Stimulated activated naive CD8-positive, alpha-beta T cell treated with anti-CD3 and anti-CD28 coated beads, Interleukin-15, Interleukin-2, amounts not matched to agents 100 U/mL and 50 U/mL, for 24 hours (primary cell): ENCODE measurements at regions not wholly inside any gene's neighbourhood (a gene's known extent, or its start where the extent isn't known, plus 50 kb on each side); places are given as distances from the start of the nearest gene placed in this dataset.
"Not testable (repeated sequence)": the region's sequence is repeated elsewhere in the genome, so short reads cannot be mapped to it uniquely, and the experiment has no call there.

ENCODE experiments used
- ATAC-seq: fragments of 150-1000 bp; cut with Tn5 transposase; one replicate; pipeline ENCODE4 v1.10.0; 2021
- DNase-seq: peaks from one replicate; pipeline ENCODE4 v3.0.0; 2021

DNA sequence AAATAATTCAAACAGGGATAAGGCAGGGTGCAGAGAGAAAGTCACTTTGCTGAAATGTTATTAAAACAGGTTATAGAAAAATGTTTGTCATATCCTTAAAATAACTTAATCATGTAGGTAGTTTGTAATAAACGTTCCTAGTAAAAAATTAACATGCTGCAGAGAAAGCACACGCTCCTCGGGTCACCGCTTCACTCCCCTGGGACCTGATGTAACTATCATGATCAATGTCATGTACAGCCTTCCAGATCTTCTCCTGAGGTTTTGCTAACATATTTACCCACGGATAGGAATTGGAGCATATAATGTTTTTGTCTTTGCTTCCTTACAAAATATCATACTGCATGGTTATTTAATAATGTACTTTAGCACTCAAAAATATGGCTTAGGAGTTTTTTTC, 285.1 kb upstream of the TMEM132C start:
- ATAC-seq (no peak), DNase-seq (no peak)

DNA sequence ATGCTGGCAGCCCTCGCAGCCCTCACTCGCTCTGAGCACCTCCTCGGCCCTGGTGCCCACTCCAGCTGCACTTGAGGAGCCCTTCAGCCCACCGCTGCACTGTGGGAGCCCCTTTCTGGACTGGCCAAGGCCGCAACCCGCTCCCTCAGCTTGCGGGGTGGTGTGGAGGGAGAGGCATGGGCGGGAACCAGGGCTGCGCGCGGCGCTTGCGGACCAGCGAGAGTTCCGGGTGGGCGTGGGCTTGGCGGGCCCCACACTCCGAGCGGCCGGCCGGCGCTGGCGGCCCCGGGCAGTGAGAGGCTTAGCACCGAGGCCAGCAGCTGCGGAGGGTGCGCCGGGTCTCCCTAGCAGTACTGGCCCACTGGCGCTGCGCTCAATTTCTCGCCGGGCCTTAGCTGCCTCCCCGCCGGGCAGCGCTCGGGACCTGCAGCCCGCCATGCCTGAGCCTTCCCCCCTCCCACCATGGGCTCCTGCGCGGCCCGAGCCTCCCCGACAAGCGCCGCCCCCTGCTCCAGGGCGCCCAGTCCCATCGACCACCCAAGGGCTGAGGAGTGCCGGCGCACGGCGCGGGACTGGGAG, 283.7 kb upstream of the TMEM132C start:
- not testable (repeated sequence) for DNase-seq, ATAC-seq

DNA sequence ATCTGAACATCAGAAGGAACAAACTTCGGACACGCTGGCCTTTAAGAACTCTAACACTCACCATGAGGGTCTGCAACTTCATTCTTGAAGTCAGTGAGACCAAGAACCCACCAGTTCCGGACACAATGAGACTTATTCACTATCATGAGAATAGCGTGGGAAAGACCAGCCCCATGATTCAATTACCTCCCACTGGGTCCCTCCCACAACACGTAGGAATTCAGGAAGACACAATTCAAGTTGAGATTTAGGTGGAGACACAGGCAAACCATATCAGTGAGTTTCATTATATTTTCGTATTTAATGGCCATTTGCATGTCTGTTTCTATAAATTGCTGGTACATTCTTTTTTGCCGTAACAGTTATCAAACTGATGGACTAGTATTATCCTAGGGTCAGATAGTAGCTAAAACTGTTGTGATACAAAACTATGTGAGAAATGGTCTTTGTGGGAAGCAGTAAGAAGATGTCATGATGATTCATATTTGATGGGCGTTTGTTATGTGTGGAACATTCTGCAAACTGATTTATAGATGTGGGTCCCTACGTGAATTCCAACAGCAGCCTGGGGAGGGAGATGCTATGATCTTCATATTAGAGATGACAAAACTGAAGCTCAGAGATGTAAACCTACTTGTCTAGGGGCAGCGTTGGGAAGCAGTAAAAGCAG, 282.4 kb upstream of the TMEM132C start:
- DNase-seq (no peak), ATAC-seq (no peak)

DNA sequence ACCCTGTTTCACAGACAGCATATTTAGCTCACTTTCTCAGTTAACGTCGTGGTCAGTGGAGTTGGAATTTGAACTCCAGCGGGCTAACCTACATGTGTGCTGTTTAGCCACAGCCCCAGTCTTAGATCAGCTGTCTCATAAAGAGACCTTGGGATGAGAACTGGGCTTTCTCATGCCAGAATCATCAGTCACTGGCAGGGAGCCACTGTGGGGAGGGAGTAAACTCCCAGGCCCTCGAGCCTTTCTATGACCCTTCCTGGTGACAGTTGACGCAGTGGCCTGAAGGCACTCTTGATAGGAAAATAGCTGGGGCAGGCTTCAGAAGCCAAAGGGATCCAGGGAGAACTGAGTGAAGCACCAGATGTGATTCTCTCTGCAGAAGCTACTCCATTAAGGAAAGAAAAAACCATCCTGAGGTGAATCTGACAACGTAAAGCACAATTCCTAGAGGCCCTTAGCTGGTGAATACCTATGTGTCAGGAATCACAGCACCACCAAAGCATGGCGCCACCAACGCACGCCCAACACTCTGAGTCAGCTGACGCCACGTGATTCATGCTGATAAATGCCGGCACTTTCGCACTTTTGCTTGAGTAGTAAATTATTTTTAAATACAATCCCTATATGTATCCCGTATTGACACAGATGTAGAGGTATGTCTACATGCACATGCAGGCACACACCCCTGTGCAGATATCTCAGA, 279.6 kb upstream of the TMEM132C start:
- DNase-seq (no peak), ATAC-seq (no peak)

DNA sequence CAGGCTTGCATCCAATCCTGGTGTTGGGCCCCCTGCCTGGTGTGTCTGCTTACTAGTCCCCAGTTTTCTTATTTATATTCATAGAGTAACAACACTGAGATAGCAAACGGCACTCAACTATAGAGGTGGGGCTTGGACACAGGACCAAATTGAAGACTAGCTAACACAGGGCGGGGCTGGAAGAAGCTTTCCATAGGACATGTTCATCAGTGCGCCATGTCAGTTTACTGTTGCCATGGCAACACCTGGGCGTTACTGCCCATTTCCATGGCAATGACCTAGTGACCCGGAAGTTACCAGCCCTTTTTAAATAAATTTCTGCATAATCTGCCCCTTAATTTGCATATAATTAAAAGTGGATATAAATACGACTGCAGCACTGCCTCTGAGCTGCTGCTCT, 275.5 kb upstream of the TMEM132C start:
- ATAC-seq = no peak
- no peak for DNase-seq

DNA sequence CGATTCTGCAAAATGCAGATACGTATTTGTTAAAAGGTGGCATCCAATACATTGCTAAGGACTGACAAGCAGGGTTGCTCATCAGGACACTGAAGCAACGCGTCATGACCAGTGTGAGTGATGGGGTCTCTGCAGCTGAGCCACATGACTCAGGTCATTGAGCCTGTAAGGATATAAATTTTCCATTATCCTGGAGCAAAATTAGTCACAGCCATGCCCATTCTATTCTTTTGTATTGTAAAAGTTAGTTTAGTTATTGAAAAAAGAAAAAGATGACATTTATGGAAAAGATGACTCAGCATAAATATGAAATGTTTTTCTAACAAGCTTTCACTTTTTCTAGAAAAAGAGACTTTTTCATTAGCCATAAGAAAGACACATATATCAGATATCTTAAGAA, 268.0 kb upstream of the TMEM132C start:
- ATAC-seq (no peak), DNase-seq (no peak)

DNA sequence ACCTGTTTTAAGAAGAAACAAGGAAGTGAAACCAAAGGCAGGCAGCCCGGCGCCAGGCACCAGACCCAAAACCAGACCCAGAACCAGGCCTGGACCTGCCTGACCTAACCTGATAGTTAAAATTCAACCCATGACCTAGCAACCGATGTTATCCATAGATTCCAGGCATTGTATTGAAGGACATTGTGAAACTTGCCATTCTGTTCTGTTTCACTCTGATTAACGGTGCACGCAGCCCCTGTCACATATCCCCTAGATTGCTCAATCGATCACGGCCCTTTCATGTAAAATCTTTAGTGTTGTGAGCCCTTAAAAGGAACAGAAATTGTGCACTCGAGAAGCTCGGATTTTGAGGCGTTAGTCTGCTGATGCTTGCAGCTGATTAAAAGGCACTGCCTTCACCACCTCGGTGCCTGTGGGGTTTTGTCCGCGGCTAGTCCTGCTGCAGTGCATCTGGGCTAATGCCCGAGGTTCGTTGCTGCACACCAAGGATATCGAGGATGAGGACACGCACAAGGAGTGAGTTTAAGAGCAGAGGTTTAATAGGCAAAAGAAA, 262.5 kb upstream of the TMEM132C start:
- DNase-seq (no peak), ATAC-seq (no peak)

DNA sequence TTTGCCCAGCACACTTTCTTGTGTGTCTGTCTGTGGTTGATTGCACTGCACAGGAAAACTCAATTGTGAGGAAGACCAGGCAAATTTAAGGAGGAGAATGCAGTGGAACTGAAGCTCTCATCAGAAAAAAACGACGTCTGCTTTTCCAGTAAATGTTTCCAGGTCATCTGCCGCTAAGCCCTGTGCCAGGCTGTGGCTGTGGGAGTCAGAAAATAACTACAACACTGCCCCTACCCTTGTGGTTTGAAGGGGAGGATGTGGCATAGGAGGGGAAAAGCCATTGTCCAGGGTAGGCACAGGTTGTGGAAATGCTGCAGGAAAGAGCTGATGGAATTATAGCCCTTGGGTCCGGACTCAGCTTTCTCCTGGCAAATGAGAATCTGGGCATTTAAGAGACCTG, 259.7 kb upstream of the TMEM132C start:
- DNase-seq (no peak), ATAC-seq (no peak)

DNA sequence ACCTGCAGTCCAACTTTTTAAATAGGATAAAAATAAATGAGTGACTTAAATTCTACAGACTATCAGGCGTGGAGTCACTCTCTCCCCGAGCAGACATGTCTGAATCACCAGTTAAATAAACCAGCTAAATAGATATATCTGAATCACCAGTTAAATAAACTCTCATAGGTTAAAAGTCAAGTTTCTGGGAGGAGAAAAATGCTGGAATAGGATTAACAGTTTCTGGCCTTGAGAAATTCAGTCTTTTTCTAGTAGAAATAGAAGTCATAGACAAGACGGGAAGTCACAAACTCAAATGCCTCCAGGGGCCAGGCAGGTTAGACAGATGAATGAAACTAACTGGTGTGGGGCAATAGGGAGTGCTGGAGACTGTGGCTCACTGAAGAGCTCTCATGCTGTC, 258.6 kb upstream of the TMEM132C start:
- ATAC-seq (no peak), DNase-seq (no peak)

DNA sequence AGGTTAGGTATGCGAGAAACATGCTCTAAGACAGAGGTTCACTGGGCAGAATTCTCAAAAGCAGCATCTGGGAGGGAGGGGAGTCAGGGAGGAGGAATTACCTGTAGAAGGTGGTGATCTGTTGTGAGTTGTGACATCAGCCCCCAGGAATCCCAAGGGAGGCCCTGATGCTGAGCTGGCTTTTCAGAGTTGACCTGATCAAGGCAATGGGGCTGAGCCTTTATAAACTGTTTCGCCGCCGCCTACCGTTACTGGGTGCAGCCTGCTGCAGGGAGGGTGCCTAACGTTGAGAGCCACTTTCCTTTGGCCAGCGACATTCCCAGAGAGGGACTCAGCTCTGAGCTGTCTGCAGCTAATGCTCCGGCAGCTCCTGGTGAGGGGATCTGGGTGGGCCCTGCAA, 257.9 kb upstream of the TMEM132C start:
- ATAC-seq = no peak

DNA sequence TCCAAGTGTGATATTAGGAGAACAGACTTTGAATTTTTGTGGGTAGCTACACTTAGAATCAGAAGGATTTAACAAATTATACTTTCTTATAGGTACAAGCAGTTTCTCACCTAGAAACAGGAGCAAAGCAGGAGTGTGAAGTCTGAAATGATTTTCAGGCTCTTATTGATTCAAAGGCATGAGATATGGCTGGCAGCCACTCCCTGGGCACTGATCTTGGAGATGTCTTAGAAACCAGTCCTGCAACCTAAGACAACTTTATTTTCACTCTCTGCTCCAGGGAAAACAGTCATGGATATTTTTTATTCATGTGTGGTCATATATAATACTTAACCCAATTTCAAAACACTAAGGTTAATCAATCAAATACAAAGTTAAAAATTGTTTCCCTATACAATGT, 254.9 kb upstream of the TMEM132C start:
- DNase-seq (no peak), ATAC-seq (no peak)

More for the DNA sequence above, 257.9 kb upstream of the TMEM132C start:
- no peak for DNase-seq

DNA sequence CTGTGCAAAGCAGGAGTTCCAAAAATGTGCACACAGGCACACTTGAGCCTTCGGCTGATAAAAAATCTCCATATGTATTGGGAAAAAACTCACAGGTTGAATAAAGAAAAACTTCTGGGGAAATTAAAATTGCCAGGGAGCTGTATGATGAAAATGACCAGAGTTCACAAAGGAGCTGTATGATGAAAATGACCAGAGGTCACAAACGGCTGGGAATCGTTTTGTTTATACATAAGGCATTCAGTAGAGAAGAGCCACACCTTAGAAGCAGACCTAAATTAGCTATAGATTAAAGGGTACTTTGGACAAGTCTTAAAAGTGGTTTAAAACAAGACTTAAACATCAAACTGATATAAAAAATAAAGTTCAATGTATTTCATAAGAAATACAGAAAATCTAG, 251.7 kb upstream of the TMEM132C start:
- no peak for DNase-seq
- no peak for ATAC-seq

DNA sequence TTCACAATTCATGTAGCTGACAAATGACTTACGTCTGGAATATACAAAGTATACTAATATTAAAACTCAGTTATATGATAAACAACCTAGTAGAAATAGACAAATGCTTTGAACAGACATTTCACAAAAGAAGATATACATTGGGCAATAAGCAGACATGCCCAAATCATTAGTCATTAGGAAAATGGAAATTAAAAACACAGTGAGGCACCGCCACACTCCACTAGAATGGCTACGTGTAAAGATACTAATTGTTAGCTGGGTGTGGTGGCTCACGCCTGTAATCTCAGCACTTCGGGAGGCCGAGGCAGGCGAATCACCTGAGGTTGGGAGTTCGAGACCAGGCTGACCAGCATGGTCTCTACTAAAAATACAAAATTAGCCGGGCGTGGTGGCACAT, 248.9 kb upstream of the TMEM132C start:
- ATAC-seq = no peak
- no peak for DNase-seq

DNA sequence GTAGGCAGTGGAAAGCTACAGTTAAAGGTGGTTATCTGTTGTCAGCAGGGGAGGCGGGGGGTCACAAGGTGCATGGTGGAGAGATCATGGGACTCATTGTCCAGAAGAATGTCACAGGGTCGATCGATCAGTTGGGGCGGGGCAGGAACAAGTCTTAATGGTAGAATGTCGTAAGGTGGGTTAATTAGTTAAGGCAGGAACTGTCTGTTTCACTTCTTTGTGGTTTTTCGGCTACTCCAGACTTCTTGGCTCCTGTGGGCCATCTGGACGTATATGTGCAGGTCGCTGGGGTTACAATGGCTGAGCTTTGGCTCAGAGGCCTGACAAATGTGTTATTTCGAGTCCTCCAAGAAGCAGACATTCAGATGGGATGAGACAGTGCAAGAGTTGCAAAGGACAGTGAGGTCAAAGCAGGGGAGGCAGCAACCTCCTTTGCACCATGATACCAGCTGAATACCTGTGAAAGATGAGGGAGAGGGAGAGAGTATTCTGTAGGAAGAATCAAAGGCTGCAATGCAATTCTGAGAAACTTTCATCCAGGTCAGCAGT, 246.9 kb upstream of the TMEM132C start:
- ATAC-seq = no peak

DNA sequence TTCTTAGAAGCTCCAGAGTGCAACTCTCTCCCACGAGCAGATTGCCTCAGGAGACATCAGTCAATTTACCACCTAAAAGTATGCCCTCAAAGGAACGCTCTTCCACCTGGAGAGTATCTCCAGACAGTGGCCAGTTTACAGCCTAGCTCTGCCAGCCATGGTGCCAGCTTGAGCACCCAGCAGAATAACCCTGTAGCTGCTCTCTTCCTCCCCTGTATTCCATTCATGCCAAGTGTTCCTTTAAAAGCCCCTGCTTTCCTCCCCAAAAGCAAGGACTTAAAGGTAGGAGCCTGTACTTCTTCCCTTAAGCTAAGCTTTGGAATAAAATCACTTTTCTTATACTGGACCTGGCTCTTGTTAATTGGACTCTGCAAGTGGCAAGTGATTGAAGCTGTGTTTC, 245.4 kb upstream of the TMEM132C start:
- ATAC-seq (no peak), DNase-seq (no peak)

More for the DNA sequence above, 246.9 kb upstream of the TMEM132C start:
- DNase-seq = no peak

DNA sequence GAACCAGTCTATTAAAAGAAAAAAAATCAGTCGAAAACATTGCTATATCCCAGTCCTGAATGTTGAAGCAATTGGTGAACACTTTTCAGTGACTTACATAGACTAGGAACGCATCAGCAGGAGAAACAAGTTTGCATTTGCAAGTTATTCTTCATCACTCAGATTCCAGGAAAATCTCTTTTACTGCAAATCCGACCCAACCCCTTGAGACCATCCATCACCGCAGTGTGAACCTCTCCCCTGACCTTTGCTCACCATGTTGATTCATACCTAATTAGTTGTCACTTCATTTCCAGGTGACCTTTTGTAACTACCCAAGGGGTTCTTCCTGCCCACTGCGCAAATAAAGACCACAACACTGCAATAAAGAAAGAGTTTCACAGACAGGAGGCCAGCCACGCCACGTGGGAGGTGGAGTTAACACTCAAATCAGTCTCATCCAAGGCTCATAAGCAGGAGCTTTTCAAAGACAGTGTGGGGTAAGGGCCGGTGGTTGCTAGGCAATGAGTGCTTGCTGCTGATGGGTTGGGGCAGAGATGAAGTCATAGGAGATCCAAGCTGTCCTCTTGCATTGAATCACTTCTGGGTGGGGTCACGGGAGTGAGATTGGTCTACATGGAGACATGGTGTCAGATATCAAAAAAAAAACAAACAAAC, 241.3 kb upstream of the TMEM132C start:
- DNase-seq (no peak), ATAC-seq (no peak)

DNA sequence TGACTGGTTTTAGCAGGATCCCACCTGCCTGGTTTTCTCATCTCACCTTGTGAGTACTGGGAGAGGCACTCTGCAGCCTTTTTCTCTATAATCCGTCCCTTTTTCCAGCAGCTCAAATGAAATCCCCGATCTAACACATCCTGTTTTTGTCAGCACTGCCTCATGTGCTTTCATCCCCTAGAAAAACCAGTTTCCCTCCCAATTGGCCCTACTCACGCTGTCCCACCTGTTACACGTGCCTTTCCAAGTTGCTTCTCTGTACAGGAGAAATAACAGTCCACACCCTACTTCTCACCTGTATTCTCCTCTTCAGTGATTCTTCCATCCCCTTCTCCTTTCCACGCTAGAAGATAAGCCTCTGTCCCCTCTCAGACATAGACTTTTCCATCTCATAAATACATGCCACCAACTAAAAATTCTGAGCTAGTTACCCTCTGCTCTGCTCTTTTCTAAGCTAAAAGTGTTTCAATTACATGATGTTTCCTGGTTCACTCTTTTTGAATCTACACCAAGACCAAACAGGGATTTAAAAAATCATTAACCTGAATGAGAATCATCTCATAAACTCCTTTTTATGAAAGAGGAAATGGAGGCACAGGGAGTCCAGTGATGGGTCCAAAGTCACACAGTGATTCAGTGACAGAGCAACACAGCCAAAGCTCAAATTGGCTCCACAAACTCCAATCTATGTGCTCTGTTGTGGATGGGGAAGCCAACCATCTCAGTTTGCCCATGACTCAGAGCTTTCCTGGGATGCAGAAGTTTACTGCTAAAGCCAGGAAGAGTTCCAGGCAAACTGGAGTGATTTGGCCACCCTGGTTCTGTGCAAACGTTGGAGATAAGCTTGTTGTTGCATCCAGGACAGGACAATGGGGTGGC, 240.0 kb upstream of the TMEM132C start:
- DNase-seq = no peak
- no peak for ATAC-seq

DNA sequence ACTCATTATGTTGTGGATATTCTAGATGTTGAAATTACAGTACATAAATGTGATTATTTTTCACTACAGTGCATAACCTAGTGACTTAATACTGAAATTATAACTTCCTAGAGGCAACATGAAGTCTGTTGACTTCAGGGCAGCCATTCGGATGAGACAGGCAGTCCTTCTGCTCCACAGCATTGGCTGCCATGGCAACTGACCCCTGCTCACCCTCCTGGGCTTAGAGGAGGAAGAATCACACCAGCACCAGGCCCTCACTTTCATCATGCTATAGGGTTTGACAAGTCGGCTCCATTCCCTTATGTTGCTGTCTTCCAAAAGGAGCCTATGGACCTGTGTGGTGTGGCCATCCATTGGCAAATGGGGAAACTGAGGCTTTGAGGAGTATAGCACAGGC, 233.5 kb upstream of the TMEM132C start:
- ATAC-seq (no peak), DNase-seq (no peak)

DNA sequence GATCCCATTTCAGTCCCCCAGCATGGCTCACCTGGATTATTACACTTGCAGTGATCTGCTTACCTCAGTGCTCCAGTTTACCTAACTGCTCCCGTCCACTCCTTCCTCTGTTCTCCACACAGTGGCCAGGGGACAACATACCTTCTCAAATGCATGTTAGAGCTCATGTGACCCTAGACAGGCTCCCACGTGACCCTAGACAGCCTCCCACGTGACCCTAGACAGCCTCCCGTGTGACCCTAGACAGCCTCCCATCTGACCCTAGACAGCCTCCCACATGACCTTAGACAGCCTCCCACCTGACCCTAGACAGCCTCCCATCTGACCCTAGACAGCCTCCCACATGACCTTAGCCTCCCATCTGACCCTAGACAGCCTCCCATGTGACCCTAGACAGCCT, 226.0 kb upstream of the TMEM132C start:
- ATAC-seq = no peak
- DNase-seq = no peak

DNA sequence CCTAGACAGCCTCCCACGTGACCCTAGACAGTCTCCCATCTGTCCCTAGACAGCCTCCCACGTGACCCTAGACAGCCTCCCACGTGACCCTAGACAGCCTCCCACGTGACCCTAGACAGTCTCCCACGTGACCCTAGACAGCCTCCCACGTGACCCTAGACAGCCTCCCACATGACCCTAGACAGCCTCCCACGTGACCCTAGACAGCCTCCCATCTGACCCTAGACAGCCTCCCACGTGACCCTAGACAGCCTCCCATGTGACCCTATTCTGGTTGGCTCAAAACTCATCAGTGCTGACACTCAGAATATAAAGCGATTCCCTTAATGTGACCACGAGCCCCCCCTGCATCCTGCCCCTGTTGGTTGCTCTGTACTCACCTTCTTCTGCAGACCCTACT, 224.7 kb upstream of the TMEM132C start:
- DNase-seq, ATAC-seq: not testable (repeated sequence)

DNA sequence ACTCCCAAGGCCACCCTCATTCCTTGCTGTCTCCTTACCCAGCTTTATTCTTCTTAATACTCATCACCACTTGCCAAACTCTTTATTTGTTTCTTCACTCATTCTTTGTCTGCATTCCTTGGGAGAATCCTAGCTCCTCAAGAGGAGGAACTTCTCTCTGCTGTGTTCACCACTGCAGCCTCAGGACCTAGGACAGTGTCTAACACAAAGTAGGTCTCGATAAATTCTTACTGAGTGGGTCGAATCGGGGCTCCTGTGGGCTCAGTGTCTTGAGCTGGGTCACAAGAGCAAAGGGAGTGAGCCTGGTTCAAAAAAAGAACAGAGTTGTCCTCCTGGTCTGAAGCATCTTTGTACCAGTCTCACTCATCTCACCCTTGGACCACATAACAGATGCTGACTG, 224.1 kb upstream of the TMEM132C start:
- DNase-seq (no peak), ATAC-seq (no peak)

DNA sequence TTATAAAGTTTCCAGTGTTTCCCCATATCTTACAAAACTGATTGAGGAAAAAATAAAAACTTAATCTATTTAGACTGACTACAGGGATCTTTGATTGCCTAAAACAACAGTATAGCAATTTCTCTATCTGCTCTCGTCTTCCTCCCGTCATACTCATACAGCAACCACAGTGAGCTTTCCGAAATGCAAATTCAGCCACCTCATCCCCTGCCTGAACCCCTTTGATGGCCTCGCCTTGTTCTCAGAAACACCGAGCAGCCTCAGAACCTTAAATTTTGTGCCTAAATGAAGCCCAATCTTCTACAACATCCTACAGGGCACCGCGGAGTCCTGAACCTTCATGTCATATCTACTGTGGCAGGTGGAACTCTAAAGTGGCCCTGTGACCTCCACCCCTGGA, 223.7 kb upstream of the TMEM132C start:
- DNase-seq (no peak), ATAC-seq (no peak)
